ENCODE measurements at regions not wholly inside any gene's neighbourhood (a gene's known extent, or its start where the extent isn't known, plus 50 kb on each side); places are given as distances from the start of the nearest gene placed in this dataset.

DNA sequence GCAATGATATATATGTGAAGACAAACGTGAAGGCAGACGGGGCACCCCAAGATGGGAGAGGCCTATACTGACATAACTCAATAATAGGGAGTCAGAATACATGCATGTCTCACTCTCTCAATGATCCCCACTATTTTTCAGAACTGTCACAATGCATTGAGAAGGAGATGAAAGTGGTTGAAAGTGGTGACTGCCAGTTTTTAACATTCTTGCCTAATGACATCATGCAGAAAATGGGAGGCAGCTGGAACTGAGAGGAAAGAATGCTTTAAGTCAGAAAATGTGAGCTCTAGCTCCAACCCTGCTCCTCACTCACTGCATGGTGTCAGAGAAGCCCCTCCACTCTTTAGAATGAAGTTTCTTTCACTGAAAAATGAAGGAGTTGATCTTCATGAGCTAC, 55.3 kb upstream of the P2RY1 start:
- Histone ChIP-seq H3K4me1 (no peaks in the 10 kb centered on the region), H3K9me3 (no peaks in the 10 kb centered on the region), H3K36me3 (ENCODE audit: low read depth, missing control alignments) (no peaks in the 10 kb centered on the region), H3K27me3 (no peaks in the 10 kb centered on the region), H3K27ac (no peak overlapping the region), H3K4me3 (no peak overlapping the region)
- no peak for TF ChIP-seq POLR2A (IDR thresholded peaks at IDR 0.05)
- TF ChIP-seq, protein P1, sequence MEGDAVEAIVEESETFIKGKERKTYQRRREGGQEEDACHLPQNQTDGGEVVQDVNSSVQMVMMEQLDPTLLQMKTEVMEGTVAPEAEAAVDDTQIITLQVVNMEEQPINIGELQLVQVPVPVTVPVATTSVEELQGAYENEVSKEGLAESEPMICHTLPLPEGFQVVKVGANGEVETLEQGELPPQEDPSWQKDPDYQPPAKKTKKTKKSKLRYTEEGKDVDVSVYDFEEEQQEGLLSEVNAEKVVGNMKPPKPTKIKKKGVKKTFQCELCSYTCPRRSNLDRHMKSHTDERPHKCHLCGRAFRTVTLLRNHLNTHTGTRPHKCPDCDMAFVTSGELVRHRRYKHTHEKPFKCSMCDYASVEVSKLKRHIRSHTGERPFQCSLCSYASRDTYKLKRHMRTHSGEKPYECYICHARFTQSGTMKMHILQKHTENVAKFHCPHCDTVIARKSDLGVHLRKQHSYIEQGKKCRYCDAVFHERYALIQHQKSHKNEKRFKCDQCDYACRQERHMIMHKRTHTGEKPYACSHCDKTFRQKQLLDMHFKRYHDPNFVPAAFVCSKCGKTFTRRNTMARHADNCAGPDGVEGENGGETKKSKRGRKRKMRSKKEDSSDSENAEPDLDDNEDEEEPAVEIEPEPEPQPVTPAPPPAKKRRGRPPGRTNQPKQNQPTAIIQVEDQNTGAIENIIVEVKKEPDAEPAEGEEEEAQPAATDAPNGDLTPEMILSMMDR (IDR thresholded peaks at IDR 0.05) = no peak
- no peak for DNase-seq
- 73 to 75% methylated on average over 2 of the region's 2 CpGs for whole genome bisulfite sequencing, 2 donors
- intact Hi-C loops (cut with DNase I; ENCODE audit: low total_unique reads) = no loop called here

DNA sequence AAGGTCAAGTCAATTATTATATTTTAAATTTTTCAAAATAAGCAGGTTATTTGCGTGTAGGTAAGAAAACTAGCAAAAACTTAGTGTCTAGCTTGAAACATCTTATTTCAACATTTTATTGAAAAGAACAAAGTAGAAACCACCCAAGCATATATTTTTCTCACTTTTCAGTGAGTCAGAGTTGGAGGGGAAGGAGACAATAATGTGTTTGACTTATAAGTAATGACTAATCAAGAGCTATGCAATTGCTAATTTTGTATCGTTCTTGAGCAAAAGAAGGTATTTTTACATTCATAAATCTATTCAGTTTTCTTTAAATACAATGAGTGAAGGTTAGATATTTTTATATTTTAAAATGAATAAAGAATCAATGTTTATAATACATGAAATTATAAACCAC, 54.4 kb upstream of the P2RY1 start:
- 87 to 96% methylated on average over 2 of the region's 2 CpGs for WGBS, 2 donors
- no peak overlapping the region for H3K27ac ChIP-seq

DNA sequence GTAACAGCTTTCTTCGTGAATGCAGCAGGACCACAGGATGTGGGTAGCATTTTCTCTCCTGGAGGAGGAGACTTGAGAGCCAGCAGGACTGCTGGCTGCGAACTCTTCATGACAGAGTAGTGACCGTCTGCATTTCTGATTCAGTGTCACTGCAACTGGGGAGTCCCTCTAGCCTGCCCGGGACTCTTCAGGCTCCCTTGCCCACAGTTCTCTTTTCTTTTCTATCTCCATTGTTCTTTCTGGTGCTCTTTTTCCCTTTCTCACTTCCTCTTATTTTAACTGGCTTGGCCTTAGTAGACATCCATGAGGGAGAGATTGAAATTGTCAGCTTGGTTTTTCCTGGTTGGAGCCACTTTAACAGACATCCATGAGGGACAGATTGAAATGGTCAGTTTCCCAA, 49.9 kb upstream of the P2RY1 start:
- intact Hi-C loops (cut with DNase I; ENCODE audit: low total_unique reads) = no loop called here
- H3K27ac ChIP-seq = no peak overlapping the region
- 83 to 91% methylated on average over 4 of the region's 4 CpGs for WGBS, 2 donors
- H3K4me3 ChIP-seq = no peak overlapping the region
- no peaks in the 10 kb centered on the region for H3K4me1 ChIP-seq
- no peaks in the 10 kb centered on the region for H3K9me3 ChIP-seq
- TF ChIP-seq POLR2A (IDR thresholded peaks at IDR 0.05) = no peak
- TF ChIP-seq, protein P1 (IDR thresholded peaks at IDR 0.05) = no peak
- no peaks in the 10 kb centered on the region for H3K27me3 ChIP-seq
- DNase-seq = no peak
- H3K36me3 ChIP-seq (ENCODE audit: low read depth, missing control alignments) = no peaks in the 10 kb centered on the region

More for the DNA sequence above, 54.4 kb upstream of the P2RY1 start:
- H3K4me1 ChIP-seq = no peaks in the 10 kb centered on the region
- H3K36me3 ChIP-seq (ENCODE audit: low read depth, missing control alignments) = no peaks in the 10 kb centered on the region
- no peak for DNase-seq
- intact Hi-C loops (cut with DNase I; ENCODE audit: low total_unique reads) = no loop called here
- no peak for TF ChIP-seq POLR2A (IDR thresholded peaks at IDR 0.05)
- TF ChIP-seq, protein P1 (IDR thresholded peaks at IDR 0.05) = no peak
- H3K27me3 ChIP-seq = no peaks in the 10 kb centered on the region
- no peak overlapping the region for H3K4me3 ChIP-seq
- H3K9me3 ChIP-seq = no peaks in the 10 kb centered on the region

All from testis (tissue), 2 donors.